ENCODE measurements at regions not wholly inside any gene's neighbourhood (a gene's known extent, or its start where the extent isn't known, plus 50 kb on each side); places are given as distances from the start of the nearest gene placed in this dataset.

DNA sequence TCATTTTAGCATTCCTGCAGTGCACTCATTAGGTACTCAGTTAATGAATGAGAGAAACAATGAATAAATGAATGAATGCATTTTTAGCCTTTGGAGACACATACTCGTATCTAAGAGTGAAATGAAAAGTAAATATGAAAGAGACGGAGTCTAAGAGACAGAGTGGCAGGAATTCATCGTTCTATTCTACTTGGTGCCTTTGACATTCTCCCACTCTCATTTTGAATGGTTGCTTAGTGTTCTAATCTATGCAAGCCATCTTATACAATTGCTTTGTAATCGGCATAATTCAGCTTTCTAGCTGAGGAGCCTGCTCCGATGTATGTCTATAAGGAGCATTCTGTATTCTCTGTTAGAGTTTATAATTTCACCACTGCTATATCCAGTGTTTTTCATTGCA is 554.9 kb downstream of the PLCL1 start:
- H2AFZ ChIP-seq = no peak overlapping the region
- ChIA-PET CTCF (no interaction called here), POLR2A (ENCODE audit: unreplicated experiment) (no interaction called here)
- BruUV-seq (replicated peaks) = no TSS peak
- H3K9me3 ChIP-seq (ENCODE audit: insufficient read depth, low read depth) = no peaks in the 10 kb centered on the region
- no peak overlapping the region for H3K4me3 ChIP-seq
- H3F3A ChIP-seq (ENCODE audit: insufficient read depth, low read depth) = no peaks in the 10 kb centered on the region
- H3K27ac ChIP-seq = no peak overlapping the region
- H4K20me1 ChIP-seq (ENCODE audit: insufficient read depth) = no peaks in the 10 kb centered on the region
- DNase-seq = no peak
- no peak overlapping the region for H3K4me2 ChIP-seq
- no peaks in the 10 kb centered on the region for H3K4me1 ChIP-seq (replicated peaks; ENCODE audit: insufficient read depth)
- no peaks in the 10 kb centered on the region for H3K27me3 ChIP-seq (ENCODE audit: insufficient read depth, low read depth)
- H3K36me3 ChIP-seq (ENCODE audit: low read depth) = no peaks in the 10 kb centered on the region
- no peaks in the 10 kb centered on the region for H3K79me2 ChIP-seq (ENCODE audit: low read depth)
- intact Hi-C loops (cut with micrococcal nuclease; ENCODE audit: unreplicated experiment) = no loop called here
- TF ChIP-seq CTCF (conservative IDR thresholded peaks at IDR 0.05) (no peak), EZH2 (IDR thresholded peaks at IDR 0.05; ENCODE audit: low read depth) (no peak)
- H3K9me2 ChIP-seq (ENCODE audit: insufficient read depth) = 0 out of 2 replicates have a peak, but pooled peaks cover 3% of the 10 kb centered on the region

- Histone ChIP-seq H3K4me1 (replicated peaks; ENCODE audit: insufficient read depth) (no peaks in the 10 kb centered on the region), H2AFZ (no peak overlapping the region), H3K27me3 (ENCODE audit: insufficient read depth, low read depth) (no peaks in the 10 kb centered on the region), H4K20me1 (ENCODE audit: insufficient read depth) (no peaks in the 10 kb centered on the region), H3K27ac (no peak overlapping the region), H3K79me2 (ENCODE audit: low read depth) (no peaks in the 10 kb centered on the region), H3K9me2 (ENCODE audit: insufficient read depth) (0 out of 2 replicates have a peak, but pooled peaks cover 3% of the 10 kb centered on the region), H3K4me2 (no peak overlapping the region), H3F3A (ENCODE audit: insufficient read depth, low read depth) (no peaks in the 10 kb centered on the region), H3K4me3 (no peak overlapping the region), H3K9me3 (ENCODE audit: insufficient read depth, low read depth) (no peaks in the 10 kb centered on the region), H3K36me3 (ENCODE audit: low read depth) (no peaks in the 10 kb centered on the region)
- no TSS peak for BruUV-seq (replicated peaks)
- intact Hi-C loops (cut with micrococcal nuclease; ENCODE audit: unreplicated experiment) = no loop called here
- DNase-seq = no peak
- TF ChIP-seq EZH2 (IDR thresholded peaks at IDR 0.05; ENCODE audit: low read depth) = no peak
- TF ChIP-seq CTCF (conservative IDR thresholded peaks at IDR 0.05) = no peak
- ChIA-PET CTCF (no interaction called here), POLR2A (ENCODE audit: unreplicated experiment) (no interaction called here)
Measured at GRCh38 chr2:198356157-198356556, 551.8 kb downstream of the PLCL1 start.

GRCh38 chr2:198351647-198352046 is 547.3 kb downstream of the PLCL1 start:
- Histone ChIP-seq H3K36me3 (ENCODE audit: low read depth) (no peaks in the 10 kb centered on the region), H3K27ac (no peak overlapping the region), H3K4me1 (replicated peaks; ENCODE audit: insufficient read depth) (no peaks in the 10 kb centered on the region), H3K4me3 (no peak overlapping the region), H3F3A (ENCODE audit: insufficient read depth, low read depth) (no peaks in the 10 kb centered on the region), H4K20me1 (ENCODE audit: insufficient read depth) (no peaks in the 10 kb centered on the region), H3K4me2 (no peak overlapping the region), H2AFZ (no peak overlapping the region), H3K79me2 (ENCODE audit: low read depth) (no peaks in the 10 kb centered on the region), H3K27me3 (ENCODE audit: insufficient read depth, low read depth) (no peaks in the 10 kb centered on the region), H3K9me3 (ENCODE audit: insufficient read depth, low read depth) (no peaks in the 10 kb centered on the region), H3K9me2 (ENCODE audit: insufficient read depth) (no peaks in the 10 kb centered on the region)
- POLR2A ChIA-PET (ENCODE audit: unreplicated experiment) = no interaction called here
- BruUV-seq (replicated peaks) = no TSS peak
- intact Hi-C loops (cut with micrococcal nuclease; ENCODE audit: unreplicated experiment) = no loop called here
- DNase-seq = no peak
- no peak for TF ChIP-seq CTCF (conservative IDR thresholded peaks at IDR 0.05)
- TF ChIP-seq EZH2 (IDR thresholded peaks at IDR 0.05; ENCODE audit: low read depth) = no peak
- CTCF ChIA-PET = no interaction called here

Measured in PC-9 (cell line).